Activated T-cell treated with anti-CD3 and anti-CD28 coated beads, Interleukin-2, amount 50 U/mL, for 48 hours (primary cell): ENCODE measurements at regions not wholly inside any gene's neighbourhood (a gene's known extent, or its start where the extent isn't known, plus 50 kb on each side); places are given as distances from the start of the nearest gene placed in this dataset.
"Not testable (repeated sequence)": the region's sequence is repeated elsewhere in the genome, so short reads cannot be mapped to it uniquely, and the experiment has no call there.

Source experiments
- DNase-seq, 2 experiments: peaks; one replicate each; pipeline ENCODE4 v3.0.0-alpha.2; 2020

- no peak for DNase-seq
Measured at GRCh38 chr2:212912445-212913103, 238.8 kb downstream of the IKZF2 start.

- DNase-seq = no peak
Measured at GRCh38 chr2:212911011-212911410, 240.4 kb downstream of the IKZF2 start.

GRCh38 chr2:212908682-212909435 lies 242.6 kb downstream of the IKZF2 start:
- DNase-seq = no peak

DNA sequence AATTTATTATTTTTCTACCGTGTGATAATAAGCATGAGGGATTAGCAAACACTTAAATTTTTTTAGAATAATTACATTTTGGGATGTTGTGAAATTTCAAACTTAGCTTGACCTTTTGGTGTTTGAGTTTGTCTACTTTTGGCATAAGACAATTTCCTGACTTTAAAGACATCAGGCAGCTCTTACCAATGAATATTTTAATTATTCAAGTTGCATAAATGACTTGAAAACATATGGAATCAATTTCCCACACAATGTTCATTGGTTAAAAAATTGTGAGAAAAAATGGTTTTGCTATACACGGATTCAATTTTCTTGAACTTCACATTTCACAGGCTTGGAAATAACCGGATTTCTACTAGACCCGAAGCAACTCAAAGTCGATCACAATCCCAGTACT lies 243.4 kb downstream of the IKZF2 start:
- no peak for DNase-seq

DNA sequence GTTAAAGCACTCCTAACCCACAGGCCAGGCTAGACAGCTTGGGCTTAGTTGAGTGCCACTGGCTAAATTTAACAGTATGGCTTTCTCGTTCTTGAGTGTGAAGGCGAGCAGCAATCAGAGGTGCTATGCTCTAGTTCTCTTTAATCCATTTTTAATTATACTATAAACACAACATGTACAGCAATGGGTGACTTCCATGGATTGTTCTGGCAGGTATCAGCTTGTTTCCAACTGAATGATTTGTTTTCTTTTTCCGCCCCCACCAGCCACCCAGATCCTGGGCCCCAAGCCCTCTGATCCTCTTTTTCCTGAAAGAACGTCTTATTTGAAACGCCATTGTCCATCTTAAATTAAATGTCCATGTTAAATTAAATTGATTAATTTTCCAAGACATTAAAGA lies 244.8 kb downstream of the IKZF2 start:
- no peak for DNase-seq

GRCh38 chr2:212905640-212906201 lies 245.7 kb downstream of the IKZF2 start:
- DNase-seq = no peak

DNA sequence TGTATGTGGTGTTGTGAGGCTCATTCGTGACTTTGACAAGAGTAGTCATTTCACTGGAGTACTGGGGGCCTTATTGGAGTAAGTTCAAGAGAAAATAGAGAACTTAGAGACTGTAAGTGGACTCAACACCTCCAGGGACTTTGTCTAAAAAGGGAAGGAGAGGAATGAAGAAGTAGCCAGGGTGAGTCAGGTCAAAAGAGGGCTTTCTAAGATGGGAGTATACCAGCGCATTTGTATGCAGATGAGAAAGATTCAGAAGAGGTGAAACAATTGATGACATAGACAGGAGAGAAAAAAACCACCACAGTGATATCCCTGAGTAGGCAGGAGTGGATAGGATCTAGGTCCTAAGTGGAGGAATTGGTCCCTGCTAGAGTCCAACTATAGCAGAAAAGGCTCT lies 246.8 kb downstream of the IKZF2 start:
- DNase-seq = no peak

DNA sequence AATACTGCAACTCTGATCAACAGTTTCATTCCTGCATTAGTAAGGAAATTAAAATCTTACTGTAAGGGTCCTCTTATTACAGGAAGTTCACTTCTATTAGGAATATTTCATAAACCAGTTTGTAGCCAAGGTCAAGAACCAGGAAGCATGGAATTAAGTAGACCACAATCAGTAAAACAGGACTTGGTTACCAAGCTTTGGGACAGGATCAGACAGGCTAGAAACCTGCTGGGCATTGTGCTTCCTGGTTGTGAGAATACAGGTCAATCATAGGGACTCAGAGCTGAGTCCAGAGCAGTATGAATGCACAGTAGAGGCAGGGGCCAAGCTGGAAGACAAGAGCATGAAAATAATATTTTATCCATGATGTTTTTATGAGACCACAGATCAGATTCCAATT lies 248.0 kb downstream of the IKZF2 start:
- DNase-seq = no peak

DNA sequence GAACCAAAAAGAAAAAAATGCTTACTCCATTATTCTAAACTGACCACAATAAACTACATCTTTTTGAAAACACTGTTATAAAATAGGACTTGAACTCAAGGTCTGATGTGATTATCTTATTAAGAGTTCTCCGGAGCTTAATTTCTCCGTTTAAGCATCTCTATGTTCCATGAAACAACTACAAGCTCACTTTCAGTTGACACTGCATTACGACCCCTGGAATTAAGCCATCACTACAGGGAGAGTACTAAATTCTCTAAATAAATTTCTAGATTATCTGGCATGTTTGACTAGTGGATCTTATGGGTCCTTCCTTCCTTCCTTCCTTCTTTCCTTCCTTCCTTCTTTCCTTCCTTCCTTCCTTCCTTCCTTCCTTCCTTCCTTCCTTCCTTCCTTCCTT lies 249.0 kb downstream of the IKZF2 start:
- DNase-seq = no peak

DNA sequence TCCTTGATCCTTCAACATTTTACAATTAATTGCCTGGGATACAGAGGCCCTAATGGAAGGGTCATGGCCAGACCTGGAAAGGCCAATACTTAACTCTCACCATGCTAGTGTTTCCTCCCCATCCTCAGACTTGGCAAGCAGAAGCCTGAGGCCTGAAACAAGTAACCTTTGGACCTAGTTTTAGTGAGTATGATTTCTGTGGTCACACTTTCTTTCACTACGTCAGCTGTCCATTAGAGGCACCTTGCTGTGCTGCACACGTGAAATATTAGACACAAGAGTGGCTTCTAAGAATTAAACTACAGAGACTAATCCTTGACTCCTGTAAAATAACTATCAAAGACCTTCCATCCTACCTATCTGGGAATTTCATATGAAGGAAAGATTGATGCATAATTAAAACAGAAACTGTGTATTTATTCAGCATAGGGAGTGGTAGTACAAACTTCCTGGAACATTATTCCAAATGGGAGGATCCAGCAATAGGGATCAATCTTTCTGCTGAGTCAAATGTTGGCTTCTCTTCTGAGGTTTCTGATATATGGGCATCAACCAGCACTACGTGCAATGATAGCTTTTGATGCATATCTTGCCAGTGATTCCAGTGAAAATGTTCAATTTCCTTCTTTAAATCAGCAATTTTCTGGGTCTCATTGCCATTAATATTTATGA lies 249.7 kb downstream of the IKZF2 start:
- no peak for DNase-seq

DNA sequence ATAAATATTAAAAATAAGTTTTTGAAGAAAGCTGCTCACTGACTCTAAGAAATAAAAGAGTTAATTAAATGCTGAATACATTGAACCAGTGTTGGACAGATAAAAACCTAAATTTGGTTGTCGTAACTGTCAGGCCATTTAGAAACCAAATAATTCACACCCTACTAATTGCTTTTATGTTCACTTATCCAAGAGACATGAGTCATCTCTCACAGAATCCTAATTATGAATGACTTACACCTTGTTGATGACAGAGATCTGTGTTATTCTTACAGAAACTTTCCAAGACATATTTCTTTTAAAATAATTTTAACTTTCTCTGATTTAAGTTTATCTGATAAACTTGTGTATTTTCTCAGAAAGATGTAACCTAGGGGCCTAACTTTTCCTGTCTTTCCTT lies 250.7 kb downstream of the IKZF2 start:
- DNase-seq = no peak

DNA sequence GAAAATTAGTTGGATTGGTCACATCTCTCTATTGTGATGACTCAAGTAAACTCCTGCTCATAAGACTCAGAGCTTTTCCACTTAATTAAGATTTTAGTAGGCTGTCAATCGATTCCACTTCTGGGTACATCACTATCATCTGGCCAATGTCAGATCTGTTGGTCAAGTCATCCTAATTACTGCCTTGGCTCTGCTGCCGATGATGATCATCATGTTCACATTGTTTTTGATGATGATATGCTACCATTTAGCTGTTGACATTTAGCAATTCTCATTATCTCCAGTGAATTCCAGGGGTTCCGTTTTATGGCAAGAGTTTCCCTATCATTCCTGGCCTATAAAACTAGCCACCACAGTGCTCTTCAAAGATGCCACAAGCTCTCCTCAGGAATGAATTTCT lies 253.4 kb downstream of the IKZF2 start:
- DNase-seq = no peak

GRCh38 chr2:212897296-212897695 lies 254.1 kb downstream of the IKZF2 start:
- no peak for DNase-seq

- no peak for DNase-seq
Measured at GRCh38 chr2:212894026-212894425, 257.4 kb downstream of the IKZF2 start.

DNA sequence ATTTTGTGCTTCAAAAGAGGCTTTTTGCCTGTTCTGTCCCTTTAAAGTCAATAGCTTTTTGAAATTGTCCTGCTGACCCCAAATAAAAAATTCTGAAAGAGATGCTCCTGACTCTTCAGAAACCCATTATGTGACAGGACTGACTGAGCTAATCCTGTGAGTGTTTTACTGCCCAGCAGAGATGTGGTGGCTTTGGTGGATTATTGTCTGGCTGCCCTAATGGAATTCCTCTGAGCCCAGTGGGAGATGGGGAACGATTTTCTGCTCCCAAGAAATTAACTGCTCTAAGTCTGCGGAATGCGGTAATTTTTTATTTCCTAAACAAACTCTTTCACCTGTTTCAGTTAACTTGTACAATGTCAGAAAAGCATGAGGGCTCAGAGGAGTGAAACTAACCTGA lies 258.2 kb downstream of the IKZF2 start:
- no peak for DNase-seq

DNA sequence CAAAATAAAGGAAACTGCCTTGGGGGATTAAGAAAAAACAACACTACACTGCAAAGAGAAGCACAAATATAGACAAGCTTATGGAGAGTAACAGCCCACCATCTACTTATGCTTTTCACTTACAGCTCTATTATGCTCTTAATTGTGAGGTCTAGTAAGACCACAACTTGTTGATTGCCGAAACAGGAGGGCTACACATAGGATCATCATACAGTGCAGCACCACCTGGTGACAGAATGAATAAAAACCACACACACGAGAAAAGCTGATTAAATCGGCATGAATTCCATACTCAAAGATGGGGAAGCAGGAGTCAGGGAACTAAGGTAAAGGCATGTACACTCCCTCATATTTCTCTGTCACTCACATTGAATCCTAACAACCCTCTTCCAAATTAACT lies 259.2 kb downstream of the IKZF2 start:
- no peak for DNase-seq

GRCh38 chr2:212891580-212891979 lies 259.8 kb downstream of the IKZF2 start:
- DNase-seq = no peak

GRCh38 chr2:212882626-212883025 lies 268.8 kb downstream of the IKZF2 start:
- no peak for DNase-seq

- not testable (repeated sequence) for DNase-seq
Measured at GRCh38 chr2:212876556-212876955, 274.9 kb downstream of the IKZF2 start.

GRCh38 chr2:212875950-212876349 lies 275.5 kb downstream of the IKZF2 start:
- DNase-seq = not testable (repeated sequence)

DNA sequence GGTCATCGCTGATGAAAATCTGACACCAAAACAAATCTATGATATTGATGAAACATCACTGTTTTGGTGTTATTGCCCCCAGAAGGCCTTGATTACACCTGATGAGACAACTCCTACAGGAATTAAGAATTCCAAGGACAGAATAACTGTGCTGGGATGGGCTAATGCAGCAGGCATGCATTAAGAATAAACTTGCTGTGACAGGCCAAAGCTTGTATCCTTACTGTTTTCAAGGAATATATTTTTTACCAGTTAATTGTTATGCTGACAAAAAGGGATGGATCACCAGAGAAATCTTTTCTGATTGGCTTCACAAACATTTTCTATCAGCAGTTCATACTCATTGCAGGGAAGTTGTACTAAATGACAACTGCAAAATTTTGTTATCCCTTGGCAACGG lies 278.2 kb downstream of the IKZF2 start:
- DNase-seq = no peak

DNA sequence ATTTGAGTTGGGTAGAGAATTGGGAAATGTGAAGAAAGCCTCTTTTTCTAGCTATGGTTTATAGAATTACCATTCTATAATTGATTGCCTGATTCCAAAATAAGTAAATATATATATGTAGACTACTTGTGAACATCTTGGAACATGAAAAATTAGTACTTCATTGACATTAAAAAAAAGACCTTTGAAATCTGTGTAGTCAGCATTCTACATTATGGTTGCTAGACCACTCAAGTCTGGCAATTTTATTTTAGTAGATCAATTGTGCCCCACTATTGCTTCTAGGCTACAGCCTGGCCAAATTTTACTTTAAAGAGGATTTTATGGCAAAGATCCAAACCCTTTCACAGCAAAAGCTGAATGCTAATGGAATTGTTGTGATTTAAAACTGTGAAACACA lies 279.8 kb downstream of the IKZF2 start:
- DNase-seq = no peak

DNA sequence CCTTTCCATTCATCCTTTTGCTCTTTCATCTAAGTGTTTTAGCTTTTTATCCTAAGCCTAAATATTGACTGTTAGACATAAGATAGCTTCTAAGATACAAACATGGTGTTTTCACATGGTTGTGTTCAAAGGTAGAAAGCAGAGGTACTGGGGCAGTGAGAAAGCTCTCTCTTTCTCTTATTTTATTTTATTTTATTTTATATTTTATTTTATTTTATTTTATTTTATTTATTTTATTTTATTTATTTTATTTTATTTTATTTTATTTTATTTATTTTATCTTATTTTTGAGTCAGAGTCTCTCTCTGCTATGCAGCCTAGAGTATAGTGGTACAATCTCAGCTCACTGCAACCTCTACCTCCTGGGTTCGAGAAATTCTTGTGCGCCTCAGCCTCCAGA lies 287.2 kb downstream of the IKZF2 start:
- no peak for DNase-seq

- DNase-seq = peak; percentile 39 to 48
Measured at GRCh38 chr2:212863185-212863588, 288.2 kb downstream of the IKZF2 start.
